Liver (tissue), 8 donors: ENCODE measurements at regions not wholly inside any gene's neighbourhood (a gene's known extent, or its start where the extent isn't known, plus 50 kb on each side); places are given as distances from the start of the nearest gene placed in this dataset.
A peak's percentile ranks its signal among the peaks of the same experiment; 100 is the strongest.

Experiments
- DNase-seq: peaks from one replicate; pipeline ENCODE4 v3.0.0-alpha.2; 2017; ENCODE audit warnings: low spot score
- H3K27ac ChIP-seq, 2 donors: one replicate each; pipeline ENCODE4 v1.7.0; 2013; ENCODE audit warnings: inconsistent platforms in 2 of 2, low read length in 2 of 2, control low read depth in 1 of 2, low read depth in 1 of 2, mild to moderate bottlenecking in 1 of 2
- H3K27me3 ChIP-seq, 4 donors: one replicate each; pipeline versions ENCODE4 v1.6.1 to v1.7.0; 2013; ENCODE audit warnings: low read length in 3 of 4, inconsistent platforms in 1 of 4, mild to moderate bottlenecking in 1 of 4, moderate library complexity in 1 of 4; ENCODE audit not compliant: control insufficient read depth in 4 of 4, insufficient read depth in 4 of 4
- H3K36me3 ChIP-seq, 4 donors: one replicate each; pipeline versions ENCODE4 v1.6.1 to v1.7.0; 2013; ENCODE audit warnings: low read length in 3 of 4, mild to moderate bottlenecking in 3 of 4, low read depth in 1 of 4, moderate library complexity in 1 of 4; ENCODE audit not compliant: control insufficient read depth in 4 of 4, insufficient read depth in 3 of 4
- H3K4me1 ChIP-seq, 4 donors: one replicate each; pipeline versions ENCODE4 v1.6.1 to v1.7.0; 2013; ENCODE audit warnings: low read length in 3 of 4, mild to moderate bottlenecking in 3 of 4, moderate library complexity in 1 of 4; ENCODE audit not compliant: control insufficient read depth in 4 of 4, insufficient read depth in 4 of 4
- H3K4me3 ChIP-seq, 3 donors: one replicate each; pipeline versions ENCODE4 v1.6.1 to v1.7.0; 2013; ENCODE audit warnings: low read length in 3 of 3, control low read depth in 1 of 3, low read depth in 1 of 3, mild to moderate bottlenecking in 1 of 3
- H3K9ac ChIP-seq, 2 donors: one replicate each; pipeline ENCODE4 v1.7.0; 2013; ENCODE audit warnings: low read length in 2 of 2, mild to moderate bottlenecking in 2 of 2, moderate library complexity in 2 of 2, control low read depth in 1 of 2, low read depth in 1 of 2
- H3K9me3 ChIP-seq, 4 donors: one replicate each; pipeline versions ENCODE4 v1.6.1 to v1.7.0; 2013; ENCODE audit warnings: low read length in 3 of 4; ENCODE audit not compliant: control insufficient read depth in 4 of 4
- ATF3 ChIP-seq: IDR thresholded peaks from 2 replicates; pipeline ENCODE4 v1.6.1; 2016; ENCODE audit warnings: antibody characterized with exemption
- CTCF ChIP-seq: fragments of 150-350 bp; IDR thresholded peaks from 2 replicates; pipeline ENCODE4 v1.5.1; 2017; ENCODE audit warnings: improper control_type of control experiment, low read depth, low read length; ENCODE audit not compliant: missing input control
- EGR1 ChIP-seq, 2 donors: IDR thresholded peaks; 2 replicates each; pipeline ENCODE4 v1.6.1; 2016 to 2018; ENCODE audit warnings: antibody characterized with exemption in 2 of 2, low read depth in 2 of 2
- FOXA1 ChIP-seq: IDR thresholded peaks from 2 replicates; pipeline ENCODE4 v1.6.1; 2016; ENCODE audit warnings: antibody characterized with exemption
- FOXA2 ChIP-seq: IDR thresholded peaks from 2 replicates; pipeline ENCODE4 v1.6.1; 2016; ENCODE audit warnings: antibody characterized with exemption
- GABPA ChIP-seq, 2 donors: IDR thresholded peaks in 1 of 2; conservative IDR thresholded peaks in 1 of 2; 2 replicates each; pipeline ENCODE4 v1.6.1; 2016; ENCODE audit warnings: antibody characterized with exemption in 2 of 2, mild to moderate bottlenecking in 1 of 2, moderate library complexity in 1 of 2
- HNF4A ChIP-seq, 2 donors: conservative IDR thresholded peaks; 2 replicates each; pipeline ENCODE4 v1.6.1; 2016; ENCODE audit warnings: antibody characterized with exemption in 2 of 2, mild to moderate bottlenecking in 2 of 2
- HNF4G ChIP-seq: IDR thresholded peaks from 2 replicates; pipeline ENCODE4 v1.6.1; 2016; ENCODE audit warnings: antibody characterized with exemption
- JUND ChIP-seq, 2 donors: IDR thresholded peaks; 2 replicates each; pipeline ENCODE4 v1.6.1; 2016; ENCODE audit warnings: antibody characterized with exemption in 2 of 2
- MAX ChIP-seq: IDR thresholded peaks from 2 replicates; pipeline ENCODE4 v1.6.1; 2016; ENCODE audit warnings: antibody characterized with exemption
- RAD21 ChIP-seq, 2 donors: IDR thresholded peaks; 2 replicates each; pipeline ENCODE4 v1.6.1; 2016; ENCODE audit warnings: antibody characterized with exemption in 2 of 2, mild to moderate bottlenecking in 2 of 2
- REST ChIP-seq: IDR thresholded peaks from 2 replicates; pipeline ENCODE4 v1.6.1; 2016; ENCODE audit warnings: antibody characterized with exemption, mild to moderate bottlenecking
- RXRA ChIP-seq, 2 donors: IDR thresholded peaks; 2 replicates each; pipeline ENCODE4 v1.6.1; 2017 to 2018; ENCODE audit warnings: antibody characterized with exemption in 2 of 2, mild to moderate bottlenecking in 1 of 2
- SP1 ChIP-seq: IDR thresholded peaks from 2 replicates; pipeline ENCODE4 v1.6.1; 2018; ENCODE audit warnings: antibody characterized with exemption, mild to moderate bottlenecking
- ZBTB33 ChIP-seq: IDR thresholded peaks from 2 replicates; pipeline ENCODE4 v1.6.1; 2016; ENCODE audit warnings: antibody characterized with exemption
- WGBS: extraction: QIAGEN DNeasy Blood & Tissue Kit; methylation state at CpG from one replicate; pipeline ENCODE4 v1.1.7; 2013; 5-methylcytosine and 5-hydroxymethylcytosine counted together
- donor health status: healthy.
- donor health status: healthy.
- donor health status: healthy.
- donor health status: healthy.
- donor health status: healthy.

- H3K4me3 ChIP-seq: no peak overlapping the region
- no peaks in the 10 kb centered on the region for H3K9me3 ChIP-seq
- H3K27me3 ChIP-seq: no peaks in the 10 kb centered on the region
- TF ChIP-seq CTCF: no peak
- no peak for TF ChIP-seq FOXA1
- TF ChIP-seq ATF3: no peak
- no peak for TF ChIP-seq SP1
- TF ChIP-seq GABPA (IDR thresholded peaks at IDR 0.05 in 1 of 2, conservative IDR thresholded peaks at IDR 0.05 in 1 of 2): no peak
- no peak for TF ChIP-seq HNF4G
- no peak for TF ChIP-seq RAD21 (IDR thresholded peaks at IDR 0.05)
- TF ChIP-seq JUND (IDR thresholded peaks at IDR 0.05): no peak
- no peak for TF ChIP-seq ZBTB33
- no peak for TF ChIP-seq FOXA2
- no peak for TF ChIP-seq REST
- TF ChIP-seq EGR1 (IDR thresholded peaks at IDR 0.05; ENCODE audit: low read depth in 2 of 2): no peak
- no peak for TF ChIP-seq RXRA (IDR thresholded peaks at IDR 0.05)
- no peak for TF ChIP-seq HNF4A (conservative IDR thresholded peaks at IDR 0.05)
- H3K9ac ChIP-seq: no peak overlapping the region
- no peak overlapping the region for H3K27ac ChIP-seq
- WGBS: 52% methylated on average over 10 of the region's 10 CpGs
- no peaks in the 10 kb centered on the region for H3K36me3 ChIP-seq
- peaks cover 0 to 4% (median 0%) of the 10 kb centered on the region in 4 donors for H3K4me1 ChIP-seq
- peak; percentile 28 for DNase-seq
Measured at GRCh38 chr12:31221551-31221945, 104.4 kb downstream of the SINHCAF start.

GRCh38 chr12:31222620-31223222 is 103.2 kb downstream of the SINHCAF start:
- Histone ChIP-seq H3K4me1 (peaks cover 0 to 4% (median 0%) of the 10 kb centered on the region in 4 donors), H3K9ac (no peak overlapping the region), H3K36me3 (no peaks in the 10 kb centered on the region), H3K9me3 (no peaks in the 10 kb centered on the region), H3K27me3 (no peaks in the 10 kb centered on the region), H3K27ac (no peak overlapping the region), H3K4me3 (no peak overlapping the region)
- 85% methylated on average over 8 of the region's 8 CpGs for WGBS
- peak; percentile 27 for DNase-seq
- TF ChIP-seq REST (no peak), FOXA1 (no peak), FOXA2 (no peak), MAX (no peak), HNF4G (no peak), EGR1 (IDR thresholded peaks at IDR 0.05; ENCODE audit: low read depth in 2 of 2) (no peak), ZBTB33 (no peak), RXRA (IDR thresholded peaks at IDR 0.05) (no peak), RAD21 (IDR thresholded peaks at IDR 0.05) (no peak)
